BJ (cell line): ENCODE measurements at regions not wholly inside any gene's neighbourhood (a gene's known extent, or its start where the extent isn't known, plus 50 kb on each side); places are given as distances from the start of the nearest gene placed in this dataset.

ENCODE experiments used
- CTCF ChIA-PET: fragments of 350-600 bp; formaldehyde crosslinking; extraction: SDS; loops from one replicate; lab custom pipeline; 2021; ENCODE audit warnings: antibody characterized with exemption, inconsistent platforms; lab: Yijun Ruan, JAX
- POLR2A ChIA-PET: fragments of 300-600 bp; sonication (Branson Sonifier 250); formaldehyde crosslinking; extraction: SDS; loops from one replicate; lab custom pipeline; 2021; ENCODE audit warnings: antibody characterized with exemption; lab: Charles Lee
- DNase-seq: peaks from one replicate; pipeline ENCODE4 v3.0.0-alpha.2; 2011; ENCODE audit warnings: low read depth
- H3K27me3 ChIP-seq: 2 replicates; pipeline ENCODE4 v1.6.0; 2011; ENCODE audit warnings: low read length; ENCODE audit not compliant: control insufficient read depth, insufficient read depth
- H3K36me3 ChIP-seq: 2 replicates; pipeline ENCODE4 v1.5.1; 2011; ENCODE audit warnings: low read length; ENCODE audit not compliant: control insufficient read depth, insufficient read depth
- H3K4me3 ChIP-seq: 2 replicates; pipeline ENCODE4 v1.5.1; 2011; ENCODE audit warnings: low read depth, mild to moderate bottlenecking, control low read depth, low read length
- CTCF ChIP-seq: IDR thresholded peaks from 2 replicates; pipeline ENCODE4 v1.5.1; 2011; ENCODE audit warnings: low read depth, mild to moderate bottlenecking, control low read depth, inconsistent platforms, low read length, moderate library complexity; ENCODE audit not compliant: insufficient read depth

GRCh38 chr1:170318141-170318540, 172.4 kb downstream of the NTMT2 start:
- DNase-seq, result no peak
- no peaks in the 10 kb centered on the region for H3K27me3 ChIP-seq
- no peak overlapping the region for H3K4me3 ChIP-seq
- ChIA-PET CTCF (interaction anchor here (1.5 to 3.0 kb wide), 2 partner anchors 11 to 31 kb away, joined by 4 to 10 read pairs; no protein-coding TSS in a partner anchor), POLR2A (no interaction called here)
- TF ChIP-seq CTCF, result no peak
- no peaks in the 10 kb centered on the region for H3K36me3 ChIP-seq

- Histone ChIP-seq H3K4me3 (no peak overlapping the region), H3K36me3 (no peaks in the 10 kb centered on the region), H3K27me3 (no peaks in the 10 kb centered on the region)
- ChIA-PET POLR2A (no interaction called here), CTCF (interaction anchor here (3.0 kb wide), 1 partner anchor 10 kb away, joined by 10 read pairs; no protein-coding TSS in a partner anchor)
- no peak for TF ChIP-seq CTCF
- DNase-seq, result no peak
Measured at GRCh38 chr1:170318736-170319135, 173.0 kb downstream of the NTMT2 start.

GRCh38 chr1:170321113-170321512, 175.4 kb downstream of the NTMT2 start:
- no peaks in the 10 kb centered on the region for H3K27me3 ChIP-seq
- H3K36me3 ChIP-seq, result no peaks in the 10 kb centered on the region
- DNase-seq, result no peak
- no peak overlapping the region for H3K4me3 ChIP-seq
- ChIA-PET CTCF (interaction anchor here (0.5 kb wide), 1 partner anchor 82 kb away, joined by 3 read pairs; no protein-coding TSS in a partner anchor), POLR2A (no interaction called here)
- TF ChIP-seq CTCF, result no peak

GRCh38 chr1:170326186-170326585, 180.4 kb downstream of the NTMT2 start:
- no peak for TF ChIP-seq CTCF
- Histone ChIP-seq H3K27me3 (no peaks in the 10 kb centered on the region), H3K4me3 (no peak overlapping the region), H3K36me3 (no peaks in the 10 kb centered on the region)
- DNase-seq, result no peak
- ChIA-PET CTCF (interaction anchor here (0.9 kb wide), 1 partner anchor 17 kb away, joined by 3 read pairs; no protein-coding TSS in a partner anchor), POLR2A (no interaction called here)

- TF ChIP-seq CTCF, result no peak
- no peaks in the 10 kb centered on the region for H3K27me3 ChIP-seq
- DNase-seq, result no peak
- H3K36me3 ChIP-seq, result no peaks in the 10 kb centered on the region
- H3K4me3 ChIP-seq, result no peak overlapping the region
- ChIA-PET POLR2A (no interaction called here), CTCF (interaction anchor here (0.5 kb wide), 1 partner anchor 15 kb away, joined by 3 read pairs; no protein-coding TSS in a partner anchor)
Measured at GRCh38 chr1:170332801-170333200, 187.0 kb downstream of the NTMT2 start.
